ENCODE measurements at regions not wholly inside any gene's neighbourhood (a gene's known extent, or its start where the extent isn't known, plus 50 kb on each side); places are given as distances from the start of the nearest gene placed in this dataset.

GRCh38 chr9:90013778-90014177, 409.0 kb downstream of the GADD45G start:
- Histone ChIP-seq H3K9me2 (replicated peaks; ENCODE audit: insufficient read depth, low read length) (no peaks in the 10 kb centered on the region), H2AFZ (ENCODE audit: low read depth, low read length, severe bottlenecking) (no peak overlapping the region), H4K20me1 (ENCODE audit: low read depth, low read length) (no peaks in the 10 kb centered on the region), H3K4me3 (ENCODE audit: insufficient read depth, low read length, poor library complexity, severe bottlenecking) (no peak overlapping the region), H3K36me3 (ENCODE audit: low read length) (no peaks in the 10 kb centered on the region), H3K9ac (ENCODE audit: low read length) (no peak overlapping the region), H3F3A (ENCODE audit: insufficient read depth) (no peaks in the 10 kb centered on the region), H3K79me2 (ENCODE audit: insufficient read depth, low read length) (no peaks in the 10 kb centered on the region), H3K4me2 (ENCODE audit: low read depth, low read length, poor library complexity, severe bottlenecking) (no peak overlapping the region), H3K27me3 (ENCODE audit: low read length) (0 out of 2 replicates have a peak, but pooled peaks cover 3% of the 10 kb centered on the region), H3K9me3 (ENCODE audit: insufficient read depth, low read length) (no peaks in the 10 kb centered on the region), H3K27ac (ENCODE audit: low read depth, low read length) (no peak overlapping the region)
- no peak for TF ChIP-seq CTCF (IDR thresholded peaks at IDR 0.05; ENCODE audit: insufficient read depth, low read length, poor library complexity, severe bottlenecking)
- no peak for TF ChIP-seq EZH2phosphoT487 (conservative IDR thresholded peaks at IDR 0.05; ENCODE audit: low read length)

- TF ChIP-seq CTCF (IDR thresholded peaks at IDR 0.05; ENCODE audit: insufficient read depth, low read length, poor library complexity, severe bottlenecking) = no peak
- TF ChIP-seq EZH2phosphoT487 (conservative IDR thresholded peaks at IDR 0.05; ENCODE audit: low read length) = no peak
- H3K9ac ChIP-seq (ENCODE audit: low read length) = no peak overlapping the region
- H3K4me3 ChIP-seq (ENCODE audit: insufficient read depth, low read length, poor library complexity, severe bottlenecking) = no peak overlapping the region
- H3K9me2 ChIP-seq (replicated peaks; ENCODE audit: insufficient read depth, low read length) = no peaks in the 10 kb centered on the region
- no peaks in the 10 kb centered on the region for H3K36me3 ChIP-seq (ENCODE audit: low read length)
- H3F3A ChIP-seq (ENCODE audit: insufficient read depth) = no peaks in the 10 kb centered on the region
- H3K27ac ChIP-seq (ENCODE audit: low read depth, low read length) = no peak overlapping the region
- no peaks in the 10 kb centered on the region for H3K9me3 ChIP-seq (ENCODE audit: insufficient read depth, low read length)
- 0 out of 2 replicates have a peak, but pooled peaks cover 3% of the 10 kb centered on the region for H3K27me3 ChIP-seq (ENCODE audit: low read length)
- H3K79me2 ChIP-seq (ENCODE audit: insufficient read depth, low read length) = no peaks in the 10 kb centered on the region
- H3K4me2 ChIP-seq (ENCODE audit: low read depth, low read length, poor library complexity, severe bottlenecking) = no peak overlapping the region
- H4K20me1 ChIP-seq (ENCODE audit: low read depth, low read length) = no peaks in the 10 kb centered on the region
- no peak overlapping the region for H2AFZ ChIP-seq (ENCODE audit: low read depth, low read length, severe bottlenecking)
These were observed 409.6 kb downstream of the GADD45G start for GRCh38 chr9:90014421-90014820.

GRCh38 chr9:90016272-90016671, 411.5 kb downstream of the GADD45G start:
- Histone ChIP-seq H3K4me3 (ENCODE audit: insufficient read depth, low read length, poor library complexity, severe bottlenecking) (no peak overlapping the region), H3F3A (ENCODE audit: insufficient read depth) (no peaks in the 10 kb centered on the region), H3K9me3 (ENCODE audit: insufficient read depth, low read length) (no peaks in the 10 kb centered on the region), H3K36me3 (ENCODE audit: low read length) (no peaks in the 10 kb centered on the region), H2AFZ (ENCODE audit: low read depth, low read length, severe bottlenecking) (no peak overlapping the region), H3K27me3 (ENCODE audit: low read length) (0 out of 2 replicates have a peak, but pooled peaks cover 1% of the 10 kb centered on the region), H3K27ac (ENCODE audit: low read depth, low read length) (no peak overlapping the region), H4K20me1 (ENCODE audit: low read depth, low read length) (no peaks in the 10 kb centered on the region), H3K79me2 (ENCODE audit: insufficient read depth, low read length) (no peaks in the 10 kb centered on the region), H3K9ac (ENCODE audit: low read length) (no peak overlapping the region), H3K4me2 (ENCODE audit: low read depth, low read length, poor library complexity, severe bottlenecking) (no peak overlapping the region), H3K9me2 (replicated peaks; ENCODE audit: insufficient read depth, low read length) (no peaks in the 10 kb centered on the region)
- TF ChIP-seq CTCF (IDR thresholded peaks at IDR 0.05; ENCODE audit: insufficient read depth, low read length, poor library complexity, severe bottlenecking) (no peak), EZH2phosphoT487 (conservative IDR thresholded peaks at IDR 0.05; ENCODE audit: low read length) (no peak)

Data from SU-DHL-6 (cell line).